ENCODE measurements at regions not wholly inside any gene's neighbourhood (a gene's known extent, or its start where the extent isn't known, plus 50 kb on each side); places are given as distances from the start of the nearest gene placed in this dataset.

- no peak overlapping the region for H3K14ac ChIP-seq (ENCODE audit: insufficient read depth, low read length)
- H3K4me3 Mint-ChIP-seq, result no peak overlapping the region
- no peak for DNase-seq
- no peak overlapping the region for H2AK5ac ChIP-seq (ENCODE audit: insufficient read length, low read length)
- no peak overlapping the region for H3K27ac ChIP-seq (ENCODE audit: insufficient read length, low read depth, low read length)
- H2BK20ac ChIP-seq (ENCODE audit: low read depth, low read length, poor library complexity, severe bottlenecking), result no peak overlapping the region
- H3K56ac ChIP-seq (ENCODE audit: insufficient read length, low read depth, low read length), result no peak overlapping the region
- no peak for TF ChIP-seq CTCF (conservative IDR thresholded peaks at IDR 0.05)
- H3K27me3 ChIP-seq (ENCODE audit: insufficient read depth, low read length), result no peaks in the 10 kb centered on the region
- H4K91ac ChIP-seq (ENCODE audit: insufficient read length, low read depth, low read length), result no peak overlapping the region
- H3K18ac ChIP-seq (ENCODE audit: insufficient read length, low read depth, low read length), result no peak overlapping the region
- no peaks in the 10 kb centered on the region for H3K4me1 Mint-ChIP-seq
- H3T11ph ChIP-seq (ENCODE audit: low read length), result no peak overlapping the region
- no peak overlapping the region for H2BK15ac ChIP-seq (ENCODE audit: low read depth, low read length)
- WGBS (ENCODE audit: extremely low coverage, insufficient read length, low lambda C conversion rate), result no CpG with 5 or more reads among the region's 2 CpGs
- H3K27me3 Mint-ChIP-seq (ENCODE audit: low read depth), result no peaks in the 10 kb centered on the region
- no peaks in the 10 kb centered on the region for H3K79me1 ChIP-seq (ENCODE audit: insufficient read depth, low read depth, low read length, poor library complexity, severe bottlenecking)
- no peak overlapping the region for H4K8ac ChIP-seq (replicated peaks; ENCODE audit: insufficient read length, low read depth, low read length)
- H3K36me3 Mint-ChIP-seq (ENCODE audit: insufficient read depth in 1 of 3, low read depth in 3 of 3), result no peaks in the 10 kb centered on the region
- H4K5ac ChIP-seq (ENCODE audit: insufficient read length, low read depth, low read length), result no peak overlapping the region
- H3K4me2 ChIP-seq (ENCODE audit: insufficient read depth, insufficient read length, low read length), result no peak overlapping the region
- H2AFZ ChIP-seq (ENCODE audit: low read length), result no peak overlapping the region
- H3K23me2 ChIP-seq (ENCODE audit: insufficient read length, low read depth, low read length, poor library complexity, severe bottlenecking), result no peaks in the 10 kb centered on the region
- no peak overlapping the region for H3K4ac ChIP-seq (ENCODE audit: low read depth, low read length)
- H2BK5ac ChIP-seq (ENCODE audit: insufficient read length, low read length), result no peak overlapping the region
- no peaks in the 10 kb centered on the region for H3K4me1 ChIP-seq (ENCODE audit: insufficient read depth, low read length)
- H2BK120ac ChIP-seq (ENCODE audit: low read depth, low read length, poor library complexity, severe bottlenecking), result no peak overlapping the region
- H3K27ac Mint-ChIP-seq, result no peak overlapping the region
- H3K9me3 Mint-ChIP-seq, result peaks cover 6% of the 10 kb centered on the region in 2 experiments; a peak in 2 of 5 replicates
- H4K20me1 ChIP-seq (ENCODE audit: control insufficient read depth, insufficient read depth, insufficient read length), result no peaks in the 10 kb centered on the region
- H3K23ac ChIP-seq (ENCODE audit: insufficient read length, low read depth, low read length), result no peak overlapping the region
- no peak overlapping the region for H3K9ac ChIP-seq (ENCODE audit: extremely low read depth, insufficient read length, low read length)
- H3K9me3 ChIP-seq (ENCODE audit: control insufficient read depth, low read depth, low read length), result no peaks in the 10 kb centered on the region
- no peak overlapping the region for H2BK12ac ChIP-seq (ENCODE audit: insufficient read length, low read depth, low read length)
- no peaks in the 10 kb centered on the region for H3K79me2 ChIP-seq (ENCODE audit: insufficient read depth, low read length)
These were observed 580.9 kb upstream of the ZFP42 start for GRCh38 chr4:187414716-187415115.
